ENCODE measurements at regions not wholly inside any gene's neighbourhood (a gene's known extent, or its start where the extent isn't known, plus 50 kb on each side); places are given as distances from the start of the nearest gene placed in this dataset.

DNA sequence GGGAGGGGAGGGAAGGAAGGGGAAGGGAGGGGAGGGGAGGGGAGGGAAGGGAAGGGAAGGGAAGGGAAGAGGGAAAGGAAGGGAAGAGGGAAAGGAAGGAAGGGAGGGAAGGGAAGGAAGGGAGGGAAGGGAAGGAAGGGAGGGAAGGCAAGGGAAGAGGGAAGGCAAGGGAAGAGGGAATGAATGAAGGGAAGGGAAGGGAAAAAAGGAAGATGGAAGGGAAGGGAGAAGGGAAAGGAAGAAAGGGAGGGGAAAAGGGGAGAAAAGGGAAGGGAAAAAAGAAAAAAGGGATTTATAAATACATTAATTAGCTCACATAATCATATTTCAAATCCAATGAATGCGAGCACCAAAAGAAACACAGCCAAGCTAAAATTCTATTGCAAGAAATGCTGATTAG is 202.9 kb upstream of the LRRTM4 start:
- TF ChIP-seq, protein P1, sequence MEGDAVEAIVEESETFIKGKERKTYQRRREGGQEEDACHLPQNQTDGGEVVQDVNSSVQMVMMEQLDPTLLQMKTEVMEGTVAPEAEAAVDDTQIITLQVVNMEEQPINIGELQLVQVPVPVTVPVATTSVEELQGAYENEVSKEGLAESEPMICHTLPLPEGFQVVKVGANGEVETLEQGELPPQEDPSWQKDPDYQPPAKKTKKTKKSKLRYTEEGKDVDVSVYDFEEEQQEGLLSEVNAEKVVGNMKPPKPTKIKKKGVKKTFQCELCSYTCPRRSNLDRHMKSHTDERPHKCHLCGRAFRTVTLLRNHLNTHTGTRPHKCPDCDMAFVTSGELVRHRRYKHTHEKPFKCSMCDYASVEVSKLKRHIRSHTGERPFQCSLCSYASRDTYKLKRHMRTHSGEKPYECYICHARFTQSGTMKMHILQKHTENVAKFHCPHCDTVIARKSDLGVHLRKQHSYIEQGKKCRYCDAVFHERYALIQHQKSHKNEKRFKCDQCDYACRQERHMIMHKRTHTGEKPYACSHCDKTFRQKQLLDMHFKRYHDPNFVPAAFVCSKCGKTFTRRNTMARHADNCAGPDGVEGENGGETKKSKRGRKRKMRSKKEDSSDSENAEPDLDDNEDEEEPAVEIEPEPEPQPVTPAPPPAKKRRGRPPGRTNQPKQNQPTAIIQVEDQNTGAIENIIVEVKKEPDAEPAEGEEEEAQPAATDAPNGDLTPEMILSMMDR (IDR thresholded peaks at IDR 0.05): no peak
- no peak for TF ChIP-seq ZFX (IDR thresholded peaks at IDR 0.05; ENCODE audit: borderline replicate concordance)
